ENCODE measurements at regions not wholly inside any gene's neighbourhood (a gene's known extent, or its start where the extent isn't known, plus 50 kb on each side); places are given as distances from the start of the nearest gene placed in this dataset.
"Not testable (repeated sequence)": the region's sequence is repeated elsewhere in the genome, so short reads cannot be mapped to it uniquely, and the experiment has no call there.

- DNase-seq, result no peak
- no peaks in the 10 kb centered on the region for H3K4me1 Mint-ChIP-seq
- H3K4me3 Mint-ChIP-seq, result no peak overlapping the region
- no peaks in the 10 kb centered on the region for H3K27me3 Mint-ChIP-seq
- CTCF ChIA-PET, result no interaction called here
- H3K27ac Mint-ChIP-seq, result no peak overlapping the region
- no peaks in the 10 kb centered on the region for H3K36me3 Mint-ChIP-seq (ENCODE audit: low read depth)
- H3K9me3 Mint-ChIP-seq, result no peaks in the 10 kb centered on the region
- POLR2A ChIA-PET, result no interaction called here
These were observed 118.3 kb downstream of the EXOC5 start for GRCh38 chr14:57150449-57150848.

- Mint-ChIP-seq H3K36me3 (ENCODE audit: low read depth) (no peaks in the 10 kb centered on the region), H3K4me3 (no peak overlapping the region), H3K27me3 (no peaks in the 10 kb centered on the region), H3K9me3 (peaks cover 3% of the 10 kb centered on the region), H3K27ac (no peak overlapping the region), H3K4me1 (no peaks in the 10 kb centered on the region)
- ChIA-PET POLR2A (no interaction called here), CTCF (no interaction called here)
- no peak for DNase-seq
These were observed 129.5 kb downstream of the EXOC5 start for GRCh38 chr14:57139173-57139572.

GRCh38 chr14:57136669-57137328, 131.9 kb downstream of the EXOC5 start:
- ChIA-PET CTCF (no interaction called here), POLR2A (no interaction called here)
- Mint-ChIP-seq H3K36me3 (ENCODE audit: low read depth) (no peaks in the 10 kb centered on the region), H3K4me1 (no peaks in the 10 kb centered on the region), H3K27ac (no peak overlapping the region), H3K4me3 (no peak overlapping the region), H3K9me3 (peaks cover 5% of the 10 kb centered on the region), H3K27me3 (no peaks in the 10 kb centered on the region)
- no peak for DNase-seq

GRCh38 chr14:57127809-57128208, 140.9 kb downstream of the EXOC5 start:
- DNase-seq; H3K4me1 Mint-ChIP-seq; POLR2A ChIA-PET; H3K27ac Mint-ChIP-seq; H3K4me3 Mint-ChIP-seq; CTCF ChIA-PET; H3K36me3 Mint-ChIP-seq (ENCODE audit: low read depth); H3K9me3 Mint-ChIP-seq; H3K27me3 Mint-ChIP-seq: not testable (repeated sequence)

GRCh38 chr14:57122129-57122528, 146.6 kb downstream of the EXOC5 start:
- no peak for DNase-seq
- Mint-ChIP-seq H3K27ac (no peak overlapping the region), H3K4me1 (no peaks in the 10 kb centered on the region), H3K4me3 (no peak overlapping the region), H3K27me3 (peaks cover 11% of the 10 kb centered on the region), H3K36me3 (ENCODE audit: low read depth) (no peaks in the 10 kb centered on the region), H3K9me3 (no peaks in the 10 kb centered on the region)
- POLR2A ChIA-PET, result no interaction called here
- CTCF ChIA-PET, result no interaction called here

- DNase-seq; H3K36me3 Mint-ChIP-seq (ENCODE audit: low read depth); CTCF ChIA-PET; H3K4me1 Mint-ChIP-seq; H3K9me3 Mint-ChIP-seq; H3K27me3 Mint-ChIP-seq; POLR2A ChIA-PET: not testable (repeated sequence)
- Mint-ChIP-seq H3K27ac (peak overlapping the region; percentile 31), H3K4me3 (peak overlapping the region; percentile 43)
These were observed 156.5 kb downstream of the EXOC5 start for GRCh38 chr14:57112072-57112807.

- H3K27ac Mint-ChIP-seq; H3K27me3 Mint-ChIP-seq; H3K36me3 Mint-ChIP-seq (ENCODE audit: low read depth); H3K4me1 Mint-ChIP-seq; H3K9me3 Mint-ChIP-seq; POLR2A ChIA-PET; DNase-seq; H3K4me3 Mint-ChIP-seq; CTCF ChIA-PET: not testable (repeated sequence)
These were observed 158.3 kb downstream of the EXOC5 start for GRCh38 chr14:57110411-57110810.

GRCh38 chr14:57091030-57091608, 177.6 kb downstream of the EXOC5 start:
- no peaks in the 10 kb centered on the region for H3K9me3 Mint-ChIP-seq
- CTCF ChIA-PET, result no interaction called here
- no peak for DNase-seq
- H3K4me1 Mint-ChIP-seq, result no peaks in the 10 kb centered on the region
- H3K27ac Mint-ChIP-seq, result no peak overlapping the region
- H3K36me3 Mint-ChIP-seq (ENCODE audit: low read depth), result no peaks in the 10 kb centered on the region
- POLR2A ChIA-PET, result no interaction called here
- H3K4me3 Mint-ChIP-seq, result no peak overlapping the region
- H3K27me3 Mint-ChIP-seq, result peaks cover 4% of the 10 kb centered on the region

GRCh38 chr14:57089901-57090300, 178.8 kb downstream of the EXOC5 start:
- peaks cover 4% of the 10 kb centered on the region for H3K27me3 Mint-ChIP-seq
- DNase-seq, result no peak
- H3K36me3 Mint-ChIP-seq (ENCODE audit: low read depth), result no peaks in the 10 kb centered on the region
- POLR2A ChIA-PET, result no interaction called here
- CTCF ChIA-PET, result no interaction called here
- H3K4me1 Mint-ChIP-seq, result no peaks in the 10 kb centered on the region
- H3K9me3 Mint-ChIP-seq, result no peaks in the 10 kb centered on the region
- no peak overlapping the region for H3K4me3 Mint-ChIP-seq
- no peak overlapping the region for H3K27ac Mint-ChIP-seq

- ChIA-PET CTCF (no interaction called here), POLR2A (no interaction called here)
- Mint-ChIP-seq H3K4me1 (no peaks in the 10 kb centered on the region), H3K27me3 (peaks cover 4% of the 10 kb centered on the region), H3K9me3 (no peaks in the 10 kb centered on the region), H3K27ac (no peak overlapping the region), H3K4me3 (no peak overlapping the region), H3K36me3 (ENCODE audit: low read depth) (no peaks in the 10 kb centered on the region)
- no peak for DNase-seq
These were observed 180.9 kb downstream of the EXOC5 start for GRCh38 chr14:57087841-57088240.

GRCh38 chr14:57086271-57087162, 182.2 kb downstream of the EXOC5 start:
- H3K9me3 Mint-ChIP-seq, result no peaks in the 10 kb centered on the region
- no peak overlapping the region for H3K4me3 Mint-ChIP-seq
- H3K27ac Mint-ChIP-seq, result no peak overlapping the region
- DNase-seq, result no peak
- ChIA-PET POLR2A (no interaction called here), CTCF (no interaction called here)
- peaks cover 4% of the 10 kb centered on the region for H3K27me3 Mint-ChIP-seq
- no peaks in the 10 kb centered on the region for H3K36me3 Mint-ChIP-seq (ENCODE audit: low read depth)
- H3K4me1 Mint-ChIP-seq, result no peaks in the 10 kb centered on the region

GRCh38 chr14:57085801-57086200, 182.9 kb downstream of the EXOC5 start:
- ChIA-PET CTCF (no interaction called here), POLR2A (no interaction called here)
- no peak overlapping the region for H3K4me3 Mint-ChIP-seq
- H3K27me3 Mint-ChIP-seq, result peaks cover 4% of the 10 kb centered on the region
- no peaks in the 10 kb centered on the region for H3K36me3 Mint-ChIP-seq (ENCODE audit: low read depth)
- H3K9me3 Mint-ChIP-seq, result no peaks in the 10 kb centered on the region
- H3K4me1 Mint-ChIP-seq, result no peaks in the 10 kb centered on the region
- DNase-seq, result no peak
- H3K27ac Mint-ChIP-seq, result no peak overlapping the region

- Mint-ChIP-seq H3K36me3 (ENCODE audit: low read depth) (no peaks in the 10 kb centered on the region), H3K27ac (no peak overlapping the region), H3K4me1 (no peaks in the 10 kb centered on the region), H3K4me3 (no peak overlapping the region), H3K27me3 (peaks cover 2% of the 10 kb centered on the region), H3K9me3 (no peaks in the 10 kb centered on the region)
- DNase-seq, result no peak
- POLR2A ChIA-PET, result no interaction called here
- CTCF ChIA-PET, result no interaction called here
These were observed 183.7 kb downstream of the EXOC5 start for GRCh38 chr14:57085043-57085442.

Measured in activated CD4-positive, alpha-beta T cell treated with anti-CD3 and anti-CD28 coated beads, Interleukin-2, amount 10 ng/mL, durations not matched to agents 7 days and 5 days (primary cell).